GM12878 (cell line): ENCODE measurements at regions not wholly inside any gene's neighbourhood (a gene's known extent, or its start where the extent isn't known, plus 50 kb on each side); places are given as distances from the start of the nearest gene placed in this dataset.

Experiments used
- ATAC-seq: fragments of 200-7000 bp; cut with Tn5 transposase; 3 replicates; pipeline ENCODE4 v1.9.1; 2020; ENCODE audit warnings: mild to moderate bottlenecking, moderate library complexity
- BruUV-seq: library from RNA; stranded (reverse); fragments of 400-500 nt; replicated peaks from 2 replicates; lab custom pipeline; 2021; lab: Mats Ljungman, UMichigan
- CTCF ChIA-PET: fragments of 300-600 bp; sonication (Branson Sonifier 250); formaldehyde crosslinking; extraction: SDS; loops from one replicate; lab custom pipeline; 2021; ENCODE audit warnings: inconsistent platforms; lab: Yijun Ruan, JAX
- POLR2A ChIA-PET: fragments of 350-600 bp; formaldehyde crosslinking; extraction: SDS; loops from one replicate; lab custom pipeline; 2021; ENCODE audit warnings: inconsistent platforms; lab: Charles Lee
- RAD21 ChIA-PET: fragments of 300-600 bp; sonication (Branson Sonifier 250); formaldehyde crosslinking; loops from one replicate; lab custom pipeline; 2023; ENCODE audit warnings: antibody characterized with exemption; ENCODE audit not compliant: unreplicated experiment; lab: Charles Lee
- SMC1A ChIA-PET: fragments of 300-600 bp; sonication (Branson Sonifier 250); formaldehyde crosslinking; loops from one replicate; lab custom pipeline; 2023; ENCODE audit not compliant: unreplicated experiment, uncharacterized antibody; lab: Charles Lee
- DNase-seq: peaks from one replicate; pipeline ENCODE4 v3.0.0-alpha.2; 2011; ENCODE audit warnings: low read depth, low spot score
- FAIRE-seq: peaks from 3 replicates; lab custom pipeline; 2011; peaks lifted over from hg19 to GRCh38; lab: Jason Lieb, UNC
- H2AFZ ChIP-seq: 2 replicates; pipeline ENCODE4 v1.6.0; 2011; ENCODE audit warnings: low read depth, low read length, control low read depth; ENCODE audit not compliant: control insufficient read depth
- H3K27ac ChIP-seq: 2 replicates; pipeline ENCODE4 v1.5.1; 2011; ENCODE audit warnings: control low read depth; ENCODE audit not compliant: control insufficient read depth, insufficient read depth
- H3K27me3 ChIP-seq, 2 experiments: replicated peaks in 1 of 2; 2 replicates each; pipeline versions ENCODE4 v1.6.0 to v1.6.1; 2011; ENCODE audit warnings: low read length in 1 of 2; ENCODE audit not compliant: control insufficient read depth in 2 of 2, insufficient read depth in 2 of 2
- H3K36me3 ChIP-seq, 2 experiments: 2 replicates each; pipeline ENCODE4 v1.5.1; 2011; ENCODE audit warnings: low read length in 1 of 2; ENCODE audit not compliant: control insufficient read depth in 2 of 2, insufficient read depth in 2 of 2
- H3K4me1 ChIP-seq: 2 replicates; pipeline ENCODE4 v1.6.1; 2011; ENCODE audit warnings: mild to moderate bottlenecking, low read length, moderate library complexity, mixed read lengths; ENCODE audit not compliant: control insufficient read depth, insufficient read depth
- H3K4me2 ChIP-seq: 2 replicates; pipeline ENCODE4 v1.6.0; 2011; ENCODE audit warnings: control low read depth; ENCODE audit not compliant: control insufficient read depth, insufficient read depth
- H3K4me3 ChIP-seq: fragments of 200-600 bp; sonication (generic); 2 replicates; pipeline ENCODE4 v1.5.1; 2016
- H3K79me2 ChIP-seq: 2 replicates; pipeline ENCODE4 v1.6.0; 2011; ENCODE audit warnings: low read length; ENCODE audit not compliant: control insufficient read depth, insufficient read depth
- H3K9ac ChIP-seq: 2 replicates; pipeline ENCODE4 v1.8.0; 2011; ENCODE audit warnings: low read length, control low read depth, mixed read lengths; ENCODE audit not compliant: control insufficient read depth, insufficient read depth
- H3K9me3 ChIP-seq: replicated peaks from 3 replicates; pipeline ENCODE4 v1.5.1; 2011; ENCODE audit warnings: mild to moderate bottlenecking, low read length; ENCODE audit not compliant: control insufficient read depth, insufficient read depth
- H4K20me1 ChIP-seq: 2 replicates; pipeline ENCODE4 v1.6.0; 2011; ENCODE audit not compliant: control insufficient read depth, insufficient read depth
- ETV6 ChIP-seq, 2 experiments: fragments of 450-650 bp in 1 of 2; IDR thresholded peaks in 1 of 2; conservative IDR thresholded peaks in 1 of 2; 2 replicates each; pipeline ENCODE4 v1.6.1; 2014; ENCODE audit warnings: antibody characterized with exemption in 1 of 2, borderline replicate concordance in 1 of 2, low read depth in 1 of 2, mild to moderate bottlenecking in 1 of 2, moderate library complexity in 1 of 2
- HDAC6 ChIP-seq: fragments of 200-600 bp; sonication (generic); IDR thresholded peaks from one replicate; pipeline ENCODE4 v1.8.0; 2017; ENCODE audit warnings: antibody characterized with exemption; ENCODE audit not compliant: unreplicated experiment
- IRF4 ChIP-seq: IDR thresholded peaks from 2 replicates; pipeline ENCODE4 v1.6.1; 2011; ENCODE audit warnings: low read depth, low read length
- JUNB ChIP-seq: IDR thresholded peaks from 2 replicates; pipeline ENCODE4 v1.6.1; 2016; ENCODE audit warnings: antibody characterized with exemption, mild to moderate bottlenecking
- LARP7 ChIP-seq: fragments of 450-650 bp; IDR thresholded peaks from 2 replicates; pipeline ENCODE4 v1.6.1; 2017; ENCODE audit warnings: mild to moderate bottlenecking
- MEF2B ChIP-seq: fragments of 450-650 bp; IDR thresholded peaks from 2 replicates; pipeline ENCODE4 v1.6.1; 2018; ENCODE audit warnings: mild to moderate bottlenecking, moderate library complexity; ENCODE audit not compliant: partially characterized antibody, poor library complexity, severe bottlenecking
- MTA2 ChIP-seq: fragments of 450-650 bp; IDR thresholded peaks from 2 replicates; pipeline ENCODE4 v1.6.1; 2016; ENCODE audit warnings: low read depth, mild to moderate bottlenecking, moderate library complexity
- MXI1 ChIP-seq: fragments of 150-350 bp; IDR thresholded peaks from 2 replicates; pipeline ENCODE4 v1.6.1; 2011; ENCODE audit warnings: low read depth, mild to moderate bottlenecking, inconsistent platforms, low read length, improper control_type of control experiment
- NFIC ChIP-seq: IDR thresholded peaks from 2 replicates; pipeline ENCODE4 v1.6.1; 2012; ENCODE audit warnings: low read depth, mild to moderate bottlenecking, inconsistent platforms, low read length, moderate library complexity
- NR2C1 ChIP-seq: fragments of 450-650 bp; IDR thresholded peaks from 2 replicates; pipeline ENCODE4 v1.6.1; 2017; ENCODE audit warnings: antibody characterized with exemption, mild to moderate bottlenecking, moderate library complexity
- SMARCA5 ChIP-seq: fragments of 450-650 bp; IDR thresholded peaks from 2 replicates; pipeline ENCODE4 v1.6.1; 2017; ENCODE audit warnings: mild to moderate bottlenecking
- SREBF2 ChIP-seq: IDR thresholded peaks from 2 replicates; pipeline ENCODE4 v1.6.1; 2012; ENCODE audit warnings: mild to moderate bottlenecking, low read length
- ZNF592 ChIP-seq: fragments of 450-650 bp; IDR thresholded peaks from 2 replicates; pipeline ENCODE4 v1.6.1; 2017; ENCODE audit warnings: mild to moderate bottlenecking, moderate library complexity
- ZNF622 ChIP-seq: fragments of 450-650 bp; IDR thresholded peaks from 2 replicates; pipeline ENCODE4 v1.6.1; 2017; ENCODE audit warnings: mild to moderate bottlenecking, inconsistent platforms
- ZNF687 ChIP-seq: fragments of 450-650 bp; IDR thresholded peaks from 2 replicates; pipeline ENCODE4 v1.6.1; 2017; ENCODE audit warnings: mild to moderate bottlenecking, moderate library complexity
- WGBS: methylation state at CpG from one replicate; pipeline ENCODE4 v1.1.6; 2016; ENCODE audit warnings: low lambda C conversion rate; ENCODE audit not compliant: insufficient replicate concordance, insufficient coverage; ENCODE audit errors: missing lambda C conversion rate; 5-methylcytosine and 5-hydroxymethylcytosine counted together
- in situ Hi-C: fragments of 300-500 bp; cut with MboI; formaldehyde crosslinking; loops from 9 replicates; pipeline ENCODE4 v1.14.3; 2018; ENCODE audit warnings: mixed read lengths
- intact Hi-C: fragments of 100-400 bp; cut with micrococcal nuclease; formaldehyde crosslinking; loops from one replicate; pipeline ENCODE4 v1.14.2; 2022; ENCODE audit not compliant: unreplicated experiment

GRCh38 chr2:149648282-149649030 lies 60.9 kb upstream of the MMADHC start:
- Histone ChIP-seq H3K27me3 (no peaks in the 10 kb centered on the region), H3K4me1 (no peaks in the 10 kb centered on the region), H3K36me3 (no peaks in the 10 kb centered on the region), H3K79me2 (no peaks in the 10 kb centered on the region), H4K20me1 (no peaks in the 10 kb centered on the region), H3K27ac (no peak overlapping the region), H3K4me3 (no peak overlapping the region), H3K9me3 (no peaks in the 10 kb centered on the region), H3K4me2 (no peak overlapping the region), H2AFZ (no peak overlapping the region), H3K9ac (no peak overlapping the region)
- ATAC-seq: no peak
- RAD21 ChIA-PET: no interaction called here
- CTCF ChIA-PET: no interaction called here
- no TSS peak for BruUV-seq
- no peak for DNase-seq
- SMC1A ChIA-PET: interaction anchor here (1.1 kb wide), 1 partner anchor 512 kb away, joined by 3 read pairs; no protein-coding TSS in a partner anchor
- 23% methylated on average over 3 of the region's 3 CpGs for WGBS
- POLR2A ChIA-PET: no interaction called here
- intact Hi-C loops: no loop called here
- in situ Hi-C loops: no loop called here
- TF ChIP-seq SMARCA5 (no peak), NFIC (no peak), SREBF2 (no peak), ETV6 (conservative IDR thresholded peaks at IDR 0.05 in 1 of 2, IDR thresholded peaks at IDR 0.05 in 1 of 2; ENCODE audit: borderline replicate concordance in 1 of 2, low read depth in 1 of 2) (no peak), MEF2B (no peak), JUNB (no peak), LARP7 (no peak), IRF4 (no peak), MXI1 (no peak), MTA2 (no peak), ZNF592 (no peak), ZNF687 (no peak), HDAC6 (no peak), ZNF622 (no peak), NR2C1 (no peak)
- FAIRE-seq: no peak
